ENCODE measurements at regions not wholly inside any gene's neighbourhood (a gene's known extent, or its start where the extent isn't known, plus 50 kb on each side); places are given as distances from the start of the nearest gene placed in this dataset.

GRCh38 chr20:40519918-40520317 is 169.1 kb downstream of the MAFB start:
- Histone ChIP-seq H3K27me3 (ENCODE audit: insufficient read depth, low read length, poor library complexity, severe bottlenecking) (no peaks in the 10 kb centered on the region), H4K20me1 (ENCODE audit: insufficient read depth, low read length, poor library complexity, severe bottlenecking) (no peaks in the 10 kb centered on the region), H3K36me3 (ENCODE audit: insufficient read depth, low read length) (no peaks in the 10 kb centered on the region), H3K79me2 (ENCODE audit: insufficient read depth, low read length) (no peaks in the 10 kb centered on the region), H3K4me2 (ENCODE audit: low read depth, low read length, poor library complexity, severe bottlenecking) (no peak overlapping the region), H3K4me1 (ENCODE audit: insufficient read depth, low read length, poor library complexity, severe bottlenecking) (no peaks in the 10 kb centered on the region), H3K4me3 (ENCODE audit: low read length, poor library complexity, severe bottlenecking) (no peak overlapping the region), H3K9ac (ENCODE audit: low read depth, low read length, poor library complexity, severe bottlenecking) (no peak overlapping the region), H3K9me2 (replicated peaks; ENCODE audit: low read depth, low read length) (no peaks in the 10 kb centered on the region), H2AFZ (ENCODE audit: low read length) (no peak overlapping the region), H3F3A (ENCODE audit: low read depth) (no peaks in the 10 kb centered on the region), H3K9me3 (ENCODE audit: insufficient read depth, low read depth, low read length) (no peaks in the 10 kb centered on the region)
- TF ChIP-seq CTCF (conservative IDR thresholded peaks at IDR 0.05; ENCODE audit: low read length) (no peak), EZH2phosphoT487 (IDR thresholded peaks at IDR 0.05; ENCODE audit: borderline replicate concordance) (no peak)

- Histone ChIP-seq H3K9me2 (replicated peaks; ENCODE audit: low read depth, low read length) (no peaks in the 10 kb centered on the region), H3K27me3 (ENCODE audit: insufficient read depth, low read length, poor library complexity, severe bottlenecking) (no peaks in the 10 kb centered on the region), H2AFZ (ENCODE audit: low read length) (no peak overlapping the region), H3K4me1 (ENCODE audit: insufficient read depth, low read length, poor library complexity, severe bottlenecking) (no peaks in the 10 kb centered on the region), H3K9ac (ENCODE audit: low read depth, low read length, poor library complexity, severe bottlenecking) (no peak overlapping the region), H3K9me3 (ENCODE audit: insufficient read depth, low read depth, low read length) (no peaks in the 10 kb centered on the region), H3K36me3 (ENCODE audit: insufficient read depth, low read length) (no peaks in the 10 kb centered on the region), H3K4me3 (ENCODE audit: low read length, poor library complexity, severe bottlenecking) (no peak overlapping the region), H3K79me2 (ENCODE audit: insufficient read depth, low read length) (no peaks in the 10 kb centered on the region), H4K20me1 (ENCODE audit: insufficient read depth, low read length, poor library complexity, severe bottlenecking) (no peaks in the 10 kb centered on the region), H3K4me2 (ENCODE audit: low read depth, low read length, poor library complexity, severe bottlenecking) (no peak overlapping the region), H3F3A (ENCODE audit: low read depth) (no peaks in the 10 kb centered on the region)
- TF ChIP-seq EZH2phosphoT487 (IDR thresholded peaks at IDR 0.05; ENCODE audit: borderline replicate concordance) (no peak), CTCF (conservative IDR thresholded peaks at IDR 0.05; ENCODE audit: low read length) (no peak)
These were observed 176.0 kb downstream of the MAFB start for GRCh38 chr20:40512994-40513393.

- Histone ChIP-seq H3K4me1 (ENCODE audit: insufficient read depth, low read length, poor library complexity, severe bottlenecking) (no peaks in the 10 kb centered on the region), H3K27me3 (ENCODE audit: insufficient read depth, low read length, poor library complexity, severe bottlenecking) (no peaks in the 10 kb centered on the region), H3K4me2 (ENCODE audit: low read depth, low read length, poor library complexity, severe bottlenecking) (no peak overlapping the region), H3K9me2 (replicated peaks; ENCODE audit: low read depth, low read length) (no peaks in the 10 kb centered on the region), H3K4me3 (ENCODE audit: low read length, poor library complexity, severe bottlenecking) (no peak overlapping the region), H3K36me3 (ENCODE audit: insufficient read depth, low read length) (no peaks in the 10 kb centered on the region), H4K20me1 (ENCODE audit: insufficient read depth, low read length, poor library complexity, severe bottlenecking) (no peaks in the 10 kb centered on the region), H3K79me2 (ENCODE audit: insufficient read depth, low read length) (no peaks in the 10 kb centered on the region), H2AFZ (ENCODE audit: low read length) (no peak overlapping the region), H3K9ac (ENCODE audit: low read depth, low read length, poor library complexity, severe bottlenecking) (no peak overlapping the region), H3F3A (ENCODE audit: low read depth) (no peaks in the 10 kb centered on the region), H3K9me3 (ENCODE audit: insufficient read depth, low read depth, low read length) (no peaks in the 10 kb centered on the region)
- TF ChIP-seq EZH2phosphoT487 (IDR thresholded peaks at IDR 0.05; ENCODE audit: borderline replicate concordance) (no peak), CTCF (conservative IDR thresholded peaks at IDR 0.05; ENCODE audit: low read length) (no peak)
These were observed 176.4 kb downstream of the MAFB start for GRCh38 chr20:40512591-40512990.
